Neural progenitor cell (in vitro differentiated cells): ENCODE measurements at regions not wholly inside any gene's neighbourhood (a gene's known extent, or its start where the extent isn't known, plus 50 kb on each side); places are given as distances from the start of the nearest gene placed in this dataset.

Experiments
- EZH2 ChIP-seq: fragments of 200-600 bp; sonication (generic); IDR thresholded peaks from 2 replicates; pipeline ENCODE4 v1.6.1; 2017; ENCODE audit warnings: antibody characterized with exemption, mild to moderate bottlenecking, moderate library complexity
- EZH2phosphoT487 ChIP-seq: fragments of 200-600 bp; sonication (generic); IDR thresholded peaks from 2 replicates; pipeline ENCODE4 v1.6.1; 2017; ENCODE audit warnings: antibody characterized with exemption
- TF ChIP-seq, protein P1 (sequence below): fragments of 200-600 bp; sonication (generic); IDR thresholded peaks from 2 replicates; pipeline ENCODE4 v1.5.1; 2017; ENCODE audit warnings: antibody characterized with exemption, mild to moderate bottlenecking

DNA sequence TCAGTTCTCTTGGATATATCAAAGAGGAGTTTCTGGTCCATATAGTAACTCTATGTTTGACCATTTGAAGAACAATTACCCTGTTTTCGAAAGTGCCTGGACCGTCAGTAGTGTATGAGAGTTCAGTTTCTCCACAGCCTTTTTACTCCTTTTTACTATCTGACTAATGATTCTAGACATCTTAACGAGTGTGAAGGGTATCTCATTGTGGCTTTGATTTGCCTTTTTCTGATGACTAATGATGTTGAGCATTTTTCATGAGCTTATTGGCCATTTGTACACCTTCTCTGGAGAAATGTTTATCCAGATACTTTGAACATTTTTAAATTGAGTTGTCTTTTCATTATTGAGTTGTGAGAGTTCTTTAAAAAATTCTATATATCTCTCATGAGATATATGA is 114.9 kb upstream of the ATXN1 start:
- TF ChIP-seq, protein P1, sequence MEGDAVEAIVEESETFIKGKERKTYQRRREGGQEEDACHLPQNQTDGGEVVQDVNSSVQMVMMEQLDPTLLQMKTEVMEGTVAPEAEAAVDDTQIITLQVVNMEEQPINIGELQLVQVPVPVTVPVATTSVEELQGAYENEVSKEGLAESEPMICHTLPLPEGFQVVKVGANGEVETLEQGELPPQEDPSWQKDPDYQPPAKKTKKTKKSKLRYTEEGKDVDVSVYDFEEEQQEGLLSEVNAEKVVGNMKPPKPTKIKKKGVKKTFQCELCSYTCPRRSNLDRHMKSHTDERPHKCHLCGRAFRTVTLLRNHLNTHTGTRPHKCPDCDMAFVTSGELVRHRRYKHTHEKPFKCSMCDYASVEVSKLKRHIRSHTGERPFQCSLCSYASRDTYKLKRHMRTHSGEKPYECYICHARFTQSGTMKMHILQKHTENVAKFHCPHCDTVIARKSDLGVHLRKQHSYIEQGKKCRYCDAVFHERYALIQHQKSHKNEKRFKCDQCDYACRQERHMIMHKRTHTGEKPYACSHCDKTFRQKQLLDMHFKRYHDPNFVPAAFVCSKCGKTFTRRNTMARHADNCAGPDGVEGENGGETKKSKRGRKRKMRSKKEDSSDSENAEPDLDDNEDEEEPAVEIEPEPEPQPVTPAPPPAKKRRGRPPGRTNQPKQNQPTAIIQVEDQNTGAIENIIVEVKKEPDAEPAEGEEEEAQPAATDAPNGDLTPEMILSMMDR = no peak
- no peak for TF ChIP-seq EZH2
- TF ChIP-seq EZH2phosphoT487 = no peak
